PC-9 (cell line): ENCODE measurements at regions not wholly inside any gene's neighbourhood (a gene's known extent, or its start where the extent isn't known, plus 50 kb on each side); places are given as distances from the start of the nearest gene placed in this dataset.

ENCODE experiments used
- BruUV-seq: library from RNA; stranded (reverse); fragments of 400-500 nt; replicated peaks from 2 replicates; lab custom pipeline; 2021; lab: Mats Ljungman, UMichigan
- CTCF ChIA-PET: fragments of 300-600 bp; sonication (Branson Sonifier 250); formaldehyde crosslinking; loops from one replicate; lab custom pipeline; 2022; ENCODE audit warnings: antibody characterized with exemption; lab: Charles Lee
- POLR2A ChIA-PET: fragments of 300-600 bp; sonication (Branson Sonifier 250); formaldehyde crosslinking; loops from one replicate; lab custom pipeline; 2022; ENCODE audit warnings: antibody characterized with exemption; ENCODE audit not compliant: unreplicated experiment; lab: Charles Lee
- DNase-seq, 2 experiments: peaks; one replicate each; pipeline versions ENCODE4 v3.0.0 to v3.0.0-alpha.2; 2015 to 2022; ENCODE audit warnings: mixed read lengths in 1 of 2
- H2AFZ ChIP-seq: fragments of 200-600 bp; sonication (generic); 2 replicates; pipeline ENCODE4 v1.8.1; 2017; ENCODE audit warnings: antibody characterized with exemption
- H3F3A ChIP-seq: fragments of 200-600 bp; sonication (generic); 2 replicates; pipeline ENCODE4 v1.8.1; 2017; ENCODE audit warnings: antibody characterized with exemption, mild to moderate bottlenecking, low read depth; ENCODE audit not compliant: insufficient read depth
- H3K27ac ChIP-seq: fragments of 200-600 bp; sonication (generic); 2 replicates; pipeline ENCODE4 v1.6.1; 2016; ENCODE audit warnings: mixed run types
- H3K27me3 ChIP-seq: fragments of 200-600 bp; sonication (generic); 2 replicates; pipeline ENCODE4 v1.6.1; 2016; ENCODE audit warnings: low read depth, mixed run types; ENCODE audit not compliant: insufficient read depth
- H3K36me3 ChIP-seq: fragments of 200-600 bp; sonication (generic); 2 replicates; pipeline ENCODE4 v1.6.1; 2016; ENCODE audit warnings: low read depth, mixed run types
- H3K4me1 ChIP-seq: fragments of 200-600 bp; sonication (generic); replicated peaks from 2 replicates; pipeline ENCODE4 v1.6.1; 2016; ENCODE audit warnings: mixed run types; ENCODE audit not compliant: insufficient read depth
- H3K4me2 ChIP-seq: fragments of 200-600 bp; sonication (generic); 2 replicates; pipeline ENCODE4 v1.6.1; 2017; ENCODE audit warnings: mixed run types
- H3K4me3 ChIP-seq: fragments of 200-600 bp; sonication (generic); 2 replicates; pipeline ENCODE4 v1.6.1; 2016; ENCODE audit warnings: mixed run types
- H3K79me2 ChIP-seq: fragments of 200-600 bp; sonication (generic); 2 replicates; pipeline ENCODE4 v1.6.1; 2017; ENCODE audit warnings: low read depth, mixed run types
- H3K9me2 ChIP-seq: fragments of 200-600 bp; sonication (generic); 2 replicates; pipeline ENCODE4 v1.8.1; 2017; ENCODE audit warnings: mild to moderate bottlenecking; ENCODE audit not compliant: insufficient read depth
- H3K9me3 ChIP-seq: fragments of 200-600 bp; sonication (generic); 2 replicates; pipeline ENCODE4 v1.8.1; 2016; ENCODE audit warnings: low read depth; ENCODE audit not compliant: insufficient read depth
- H4K20me1 ChIP-seq: fragments of 200-600 bp; sonication (generic); 2 replicates; pipeline ENCODE4 v1.8.1; 2017; ENCODE audit not compliant: insufficient read depth
- CTCF ChIP-seq: fragments of 200-600 bp; sonication (generic); conservative IDR thresholded peaks from 2 replicates; pipeline ENCODE4 v1.6.1; 2017; ENCODE audit warnings: mixed run types, antibody characterized with exemption, mild to moderate bottlenecking, moderate library complexity
- EZH2 ChIP-seq: fragments of 200-600 bp; sonication (generic); IDR thresholded peaks from 2 replicates; pipeline ENCODE4 v1.8.0; 2017; ENCODE audit warnings: antibody characterized with exemption, low read depth
- intact Hi-C: fragments of 100-400 bp; cut with micrococcal nuclease; formaldehyde crosslinking; loops from one replicate; pipeline ENCODE4 v1.10.0; 2022; ENCODE audit not compliant: unreplicated experiment

DNA sequence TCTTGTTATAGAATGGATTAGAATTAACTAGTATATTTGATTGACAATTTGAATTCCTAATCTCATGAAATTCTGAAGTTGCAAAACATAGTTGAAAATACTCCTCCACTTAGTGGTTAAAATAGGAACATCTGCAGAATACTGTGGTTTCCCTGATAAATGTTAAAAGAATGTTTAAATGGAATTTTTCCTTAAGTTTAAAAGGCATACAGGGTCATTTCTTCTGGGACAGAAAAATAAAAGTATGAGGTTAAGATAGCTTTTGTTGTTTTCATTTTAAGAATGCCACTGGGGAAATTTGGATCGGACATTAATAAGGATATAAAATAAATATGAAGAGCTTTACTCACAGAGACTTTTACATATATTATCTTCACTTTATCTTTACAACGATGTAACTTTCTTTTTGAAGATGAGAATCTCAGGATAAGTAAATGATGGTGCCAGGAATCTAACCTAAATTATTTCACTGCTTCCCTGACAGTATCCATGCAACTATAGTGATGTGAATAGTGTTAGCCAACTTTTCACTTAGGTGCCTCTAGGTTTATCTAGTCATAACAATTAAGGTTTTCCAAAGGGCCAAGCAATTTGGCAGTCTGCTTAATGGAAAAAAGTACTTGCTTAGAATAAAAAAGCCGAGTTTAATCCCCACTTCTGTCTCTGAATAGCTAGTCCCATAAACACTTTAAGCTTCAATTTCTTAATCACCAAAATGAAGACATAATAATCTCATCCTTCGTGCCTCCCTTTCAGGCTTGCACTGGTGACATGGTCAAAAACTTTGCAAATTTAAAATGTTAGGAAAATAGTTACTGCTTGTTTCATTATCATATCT, 151.8 kb upstream of the STK17B start:
- POLR2A ChIA-PET = no interaction called here

DNA sequence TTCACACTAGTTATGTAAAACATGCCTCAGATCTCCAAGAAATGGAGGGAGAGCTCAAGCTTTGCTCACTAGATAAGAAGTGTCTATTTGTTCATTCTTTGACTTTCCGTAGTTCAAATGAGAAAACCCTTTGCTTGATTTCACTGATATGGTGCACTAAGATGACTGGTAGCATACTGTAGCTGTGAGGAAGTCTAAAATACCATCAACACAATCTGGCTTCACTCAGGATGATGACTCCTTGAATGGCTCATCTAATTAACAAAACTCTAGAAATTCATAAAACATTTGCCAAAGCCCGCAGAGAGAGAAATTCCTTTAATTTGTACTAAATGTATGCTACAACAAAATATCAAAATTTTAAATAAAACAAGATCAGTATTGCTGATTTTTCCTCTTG, 152.8 kb upstream of the STK17B start:
- POLR2A ChIA-PET = no interaction called here
- no peak overlapping the region for H2AFZ ChIP-seq
- CTCF ChIA-PET = no interaction called here

More for the DNA sequence above, 151.8 kb upstream of the STK17B start:
- intact Hi-C loops = no loop called here
- Histone ChIP-seq H3K9me2 (no peaks in the 10 kb centered on the region), H3F3A (no peaks in the 10 kb centered on the region), H2AFZ (no peak overlapping the region), H3K4me1 (no peaks in the 10 kb centered on the region), H3K36me3 (no peaks in the 10 kb centered on the region), H4K20me1 (no peaks in the 10 kb centered on the region), H3K27ac (no peak overlapping the region), H3K79me2 (no peaks in the 10 kb centered on the region), H3K9me3 (no peaks in the 10 kb centered on the region), H3K27me3 (no peaks in the 10 kb centered on the region), H3K4me3 (no peak overlapping the region), H3K4me2 (no peak overlapping the region)
- TF ChIP-seq EZH2 = no peak
- TF ChIP-seq CTCF = no peak
- DNase-seq = no peak
- no TSS peak for BruUV-seq
- CTCF ChIA-PET = no interaction called here

DNA sequence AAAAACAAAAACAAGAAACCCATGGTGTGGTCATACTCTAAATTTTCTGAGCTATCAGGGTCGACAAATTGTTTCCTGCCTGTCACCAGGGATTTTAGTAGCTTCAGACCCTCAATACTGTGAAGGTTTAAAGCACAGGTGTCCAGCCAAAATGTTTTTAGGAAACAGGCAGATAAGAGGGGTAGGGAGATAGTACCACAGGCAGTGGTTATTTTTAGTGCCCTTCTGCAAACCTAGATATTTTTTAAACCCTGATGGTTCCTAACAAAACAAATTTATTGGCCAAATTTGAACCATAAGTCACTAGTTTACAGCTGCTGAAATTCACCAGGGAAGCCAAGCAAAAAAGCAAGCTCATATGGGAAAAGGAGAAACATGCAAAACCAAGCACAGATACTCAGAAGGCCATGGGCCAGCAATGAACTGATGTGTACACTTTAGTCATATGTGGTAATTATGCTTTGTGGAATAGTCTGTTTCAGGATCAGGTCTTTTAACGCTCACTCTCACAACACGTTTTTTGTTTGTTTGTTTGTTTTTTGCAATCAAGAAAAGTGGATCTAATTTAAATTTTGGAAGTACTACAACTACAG, 156.8 kb upstream of the STK17B start:
- Histone ChIP-seq H3K4me1 (peaks cover 17% of the 10 kb centered on the region), H4K20me1 (no peaks in the 10 kb centered on the region), H3K27ac (no peak overlapping the region), H2AFZ (no peak overlapping the region), H3F3A (no peaks in the 10 kb centered on the region), H3K36me3 (no peaks in the 10 kb centered on the region), H3K79me2 (no peaks in the 10 kb centered on the region), H3K9me2 (no peaks in the 10 kb centered on the region), H3K4me2 (no peak overlapping the region), H3K27me3 (no peaks in the 10 kb centered on the region), H3K4me3 (no peak overlapping the region), H3K9me3 (peaks cover 5% of the 10 kb centered on the region; the same call in 1 of the 2 replicates)
- intact Hi-C loops = no loop called here
- CTCF ChIA-PET = no interaction called here
- BruUV-seq = no TSS peak
- POLR2A ChIA-PET = no interaction called here
- no peak for DNase-seq
- TF ChIP-seq EZH2 (no peak), CTCF (no peak)

More for the DNA sequence above, 152.8 kb upstream of the STK17B start:
- Histone ChIP-seq H3K79me2 (no peaks in the 10 kb centered on the region), H3K4me2 (no peak overlapping the region), H4K20me1 (no peaks in the 10 kb centered on the region), H3K36me3 (no peaks in the 10 kb centered on the region), H3K27ac (no peak overlapping the region), H3K9me3 (no peaks in the 10 kb centered on the region), H3K27me3 (no peaks in the 10 kb centered on the region), H3K4me1 (no peaks in the 10 kb centered on the region), H3K9me2 (no peaks in the 10 kb centered on the region), H3F3A (no peaks in the 10 kb centered on the region), H3K4me3 (no peak overlapping the region)
- TF ChIP-seq CTCF (no peak), EZH2 (no peak)
- DNase-seq = no peak
- BruUV-seq = no TSS peak
- intact Hi-C loops = no loop called here
